ENCODE measurements at regions not wholly inside any gene's neighbourhood (a gene's known extent, or its start where the extent isn't known, plus 50 kb on each side); places are given as distances from the start of the nearest gene placed in this dataset.

DNA sequence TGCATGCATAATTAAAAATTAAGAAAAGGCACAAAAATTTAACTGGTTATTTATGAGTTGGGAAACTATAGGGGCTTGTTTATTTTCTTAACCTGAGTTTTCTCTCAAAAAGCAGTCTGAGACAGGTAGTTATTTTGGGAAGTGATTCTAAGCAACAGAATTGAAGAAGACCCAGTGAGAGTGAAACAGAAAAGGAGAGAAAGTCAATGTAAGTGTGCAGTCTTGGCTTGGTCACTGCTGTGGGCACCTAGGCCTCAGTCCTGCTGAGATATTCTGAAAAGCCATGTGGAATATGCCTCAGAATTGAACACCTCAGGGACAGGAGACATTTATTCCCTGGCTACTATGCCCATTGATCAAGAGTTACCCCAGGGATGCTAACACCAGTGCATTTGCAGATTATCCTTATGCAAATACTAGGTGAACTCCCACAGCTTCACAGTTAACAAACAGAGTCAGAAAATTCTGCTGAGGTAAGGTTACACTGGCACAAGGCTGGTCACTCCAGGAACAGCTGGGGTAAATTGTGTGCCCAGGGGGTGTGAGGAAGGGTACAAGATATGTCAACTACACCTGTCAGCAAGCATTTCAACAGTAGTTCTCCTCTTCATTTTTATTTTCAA, 222.7 kb downstream of the EFHB start:
- DNase-seq, result no peak

DNA sequence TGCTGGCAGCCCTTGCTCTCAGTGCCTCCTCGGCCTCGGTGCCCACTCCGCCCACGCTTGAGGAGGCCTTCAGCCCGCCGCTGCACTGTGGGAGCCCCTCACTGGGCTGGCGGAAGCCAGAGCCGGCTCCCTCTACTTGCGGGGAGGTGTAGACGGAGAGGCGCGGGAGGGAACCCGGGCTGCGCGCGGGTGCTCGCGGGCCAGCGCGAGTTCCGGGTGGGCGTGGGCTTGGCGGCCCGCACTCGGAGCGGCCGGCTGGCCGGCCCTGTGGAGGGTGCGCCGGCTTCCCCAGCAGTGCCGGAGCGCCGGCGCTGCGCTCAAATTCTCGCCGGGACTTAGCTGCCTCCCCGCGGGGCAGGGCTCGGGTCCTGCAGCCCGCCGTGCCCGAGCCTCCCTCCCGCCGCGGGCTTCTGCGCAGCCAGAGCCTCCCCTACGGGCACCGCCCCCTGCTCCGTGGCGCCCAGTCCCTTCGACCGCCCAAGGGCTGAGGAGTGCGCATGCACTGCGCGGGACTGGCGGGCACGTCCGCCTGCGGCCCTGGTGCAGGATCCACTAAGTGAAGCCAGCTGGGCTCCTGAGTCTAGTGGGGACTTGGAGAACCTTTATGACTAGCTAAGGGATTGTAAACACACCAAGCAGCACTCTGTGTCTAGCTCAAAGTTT, 231.5 kb downstream of the EFHB start:
- DNase-seq, result no peak

DNA sequence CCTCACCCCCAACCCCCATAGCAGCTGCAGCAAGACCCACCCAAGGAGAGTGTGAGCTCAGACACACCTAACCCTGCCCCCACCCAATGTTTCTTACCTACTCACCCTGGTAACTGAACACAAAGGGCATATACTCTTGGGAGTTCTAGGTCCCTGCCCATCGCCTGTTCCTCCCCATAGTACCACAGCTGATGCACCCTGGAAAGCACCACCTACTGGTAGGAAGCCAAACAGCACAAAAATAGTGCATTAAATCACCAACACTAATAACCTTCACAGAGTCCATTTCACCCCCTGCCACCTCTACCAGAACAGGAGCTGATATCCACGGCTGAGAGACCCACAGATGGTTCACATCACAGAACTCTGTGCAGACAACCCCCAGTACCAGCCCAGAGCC, 245.2 kb downstream of the EFHB start:
- no peak for DNase-seq

DNA sequence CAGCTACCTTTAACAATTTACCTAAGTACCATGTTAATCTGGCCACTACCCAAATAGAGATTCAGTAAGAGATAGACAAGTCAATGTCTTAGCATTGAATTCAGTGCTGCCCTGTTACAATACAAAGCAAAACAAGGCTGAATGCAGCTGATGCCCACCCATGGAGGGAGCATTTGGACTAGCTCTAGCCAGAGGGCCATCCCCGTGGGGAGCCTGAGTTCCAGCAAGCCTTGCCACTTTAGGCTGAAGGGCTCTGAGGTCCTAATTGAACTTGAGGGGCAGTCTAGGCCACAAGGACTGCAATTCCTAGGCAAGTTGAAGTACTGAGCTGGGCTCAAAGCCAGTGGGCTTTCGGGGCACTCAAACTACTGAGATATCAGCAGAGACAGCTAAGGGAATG, 265.9 kb downstream of the EFHB start:
- DNase-seq, result no peak

DNA sequence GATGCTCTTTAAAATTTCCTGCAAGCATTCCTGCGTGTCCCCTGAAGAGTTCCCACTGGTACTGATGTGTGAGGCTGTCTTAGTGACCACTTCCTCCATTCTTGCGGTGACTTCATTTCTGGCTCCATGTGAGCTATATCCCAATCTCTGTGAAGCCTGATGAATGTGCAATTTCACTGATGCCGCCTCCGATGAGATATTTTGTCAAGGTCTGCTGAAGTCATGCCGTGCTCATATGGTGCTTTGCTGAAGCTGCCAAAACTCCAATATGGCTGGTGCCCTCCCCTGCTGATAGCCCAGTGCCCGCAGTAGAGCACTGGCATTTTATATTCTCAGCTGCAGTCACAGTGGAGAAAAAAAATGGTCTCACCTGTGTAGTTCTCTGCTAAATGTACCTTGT, 271.5 kb downstream of the EFHB start:
- DNase-seq, result no peak

DNA sequence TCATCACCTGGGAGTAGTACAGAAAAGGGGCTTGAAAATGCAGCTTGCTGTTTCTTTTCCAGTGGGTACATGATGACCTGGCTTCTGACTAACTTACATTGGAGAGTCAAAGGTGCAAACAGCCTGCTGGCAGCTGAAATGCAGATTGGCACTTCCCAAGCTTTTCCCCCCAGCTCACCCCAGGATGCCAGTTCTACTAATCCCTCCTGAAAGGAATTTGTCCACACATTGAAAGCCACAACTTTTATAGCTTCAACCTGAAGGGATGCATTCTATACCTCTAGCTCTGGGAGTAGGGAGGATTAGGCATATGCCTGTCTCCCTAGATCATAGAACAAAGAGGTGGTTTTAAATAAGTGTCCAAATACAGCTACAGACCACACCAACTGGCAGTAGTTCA, 281.7 kb downstream of the EFHB start:
- no peak for DNase-seq

DNA sequence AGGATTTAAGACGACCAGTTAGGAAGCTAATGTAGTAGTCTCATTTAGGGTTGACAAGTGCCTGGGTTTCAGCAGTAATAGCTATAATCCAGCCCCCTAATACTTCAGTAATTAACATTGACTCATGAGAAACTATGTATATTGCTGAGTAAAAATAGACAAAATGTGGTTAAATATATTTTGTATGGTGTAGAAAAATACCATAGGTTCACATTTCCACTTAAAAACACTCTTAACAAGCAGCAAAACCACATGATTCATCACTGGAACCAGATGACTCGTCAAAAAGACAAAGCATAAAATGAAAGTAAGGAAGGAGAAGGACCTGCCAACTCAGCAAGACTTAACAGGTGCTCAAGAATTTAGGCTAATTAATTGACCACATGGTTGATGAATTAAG, 288.9 kb downstream of the EFHB start:
- DNase-seq, result no peak

DNA sequence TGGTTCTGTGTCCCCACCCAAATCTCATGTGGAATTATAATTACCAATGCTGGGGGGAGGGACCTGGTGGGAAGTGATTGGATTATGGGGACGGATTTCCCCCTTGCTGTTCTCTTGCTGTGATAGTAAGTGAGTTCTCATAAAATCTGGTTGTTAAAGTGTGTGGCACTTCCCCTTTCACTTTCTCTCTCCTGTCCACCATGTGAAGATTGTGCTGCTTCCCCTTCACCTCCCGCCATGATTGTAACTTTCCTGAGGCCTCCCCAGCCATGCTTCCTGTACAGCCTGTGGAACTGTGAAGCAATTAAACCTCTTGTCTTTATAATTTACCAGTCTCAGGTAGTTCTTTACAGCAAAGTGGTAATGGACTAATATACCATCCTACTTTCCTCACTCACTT, 289.6 kb downstream of the EFHB start:
- DNase-seq, result no peak

DNA sequence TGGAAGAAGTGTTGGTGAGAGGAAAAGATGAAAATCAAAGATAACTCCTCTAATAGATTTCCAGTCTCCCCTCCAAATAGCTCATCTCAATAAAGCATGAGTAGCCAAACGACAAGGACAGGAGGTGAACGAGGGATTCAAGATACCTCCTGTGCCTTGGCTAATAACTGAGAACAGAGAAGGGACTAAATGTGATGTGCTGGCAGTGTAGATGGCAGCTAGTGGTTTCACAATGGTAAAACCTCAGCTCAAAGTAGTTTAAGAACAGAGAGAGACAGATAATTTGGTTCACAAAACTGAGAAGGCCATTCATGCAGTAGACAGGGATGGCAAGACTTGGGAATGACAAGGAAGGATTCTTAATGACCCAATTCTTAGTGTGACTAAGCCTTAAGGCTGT, 292.6 kb downstream of the EFHB start:
- no peak for DNase-seq

DNA sequence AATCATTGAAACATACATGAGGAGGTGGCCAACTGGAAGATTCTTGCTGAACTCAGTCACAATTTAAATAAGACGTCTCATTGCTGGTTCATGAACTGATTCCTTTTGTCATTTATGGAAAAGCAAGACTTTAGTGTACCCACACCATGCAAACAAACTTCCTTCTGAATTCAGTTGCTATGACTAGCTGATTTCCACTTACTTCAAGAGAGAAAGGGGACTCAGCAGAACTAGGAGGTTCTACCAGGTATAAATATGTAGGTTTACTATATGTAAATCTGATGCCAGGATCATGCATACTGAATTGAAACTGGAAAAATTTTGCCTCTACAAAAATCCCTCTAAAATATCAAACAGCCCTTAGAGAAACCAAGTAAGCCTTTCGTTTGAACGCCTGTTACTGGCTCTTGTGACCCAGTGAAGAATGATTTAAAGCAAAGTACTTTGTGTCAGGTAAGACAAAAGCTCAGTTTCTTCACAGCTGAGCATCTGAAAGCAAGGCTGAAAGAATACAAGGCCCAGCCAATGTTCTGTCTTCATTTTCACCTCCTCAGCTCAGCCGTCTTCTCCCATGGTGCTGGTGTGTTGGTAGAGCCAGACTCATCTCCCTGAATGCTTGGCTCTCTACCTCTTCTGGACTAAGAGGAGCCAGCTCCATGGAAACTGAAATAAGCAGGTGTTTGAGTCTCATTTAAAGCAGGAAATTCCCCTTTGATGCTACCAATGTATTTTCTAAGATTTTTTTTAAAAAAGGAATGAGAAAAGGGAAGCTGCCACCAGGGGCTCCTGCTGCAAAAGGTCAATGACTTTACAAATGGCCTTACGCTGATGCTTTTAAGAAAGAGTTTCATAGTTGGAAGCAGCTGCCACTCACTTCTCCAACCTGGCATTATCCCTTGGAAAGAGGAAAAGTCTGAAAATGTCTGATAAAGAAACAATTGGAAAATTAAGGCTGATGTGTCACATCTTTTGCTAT, 301.6 kb downstream of the EFHB start:
- no peak for DNase-seq

DNA sequence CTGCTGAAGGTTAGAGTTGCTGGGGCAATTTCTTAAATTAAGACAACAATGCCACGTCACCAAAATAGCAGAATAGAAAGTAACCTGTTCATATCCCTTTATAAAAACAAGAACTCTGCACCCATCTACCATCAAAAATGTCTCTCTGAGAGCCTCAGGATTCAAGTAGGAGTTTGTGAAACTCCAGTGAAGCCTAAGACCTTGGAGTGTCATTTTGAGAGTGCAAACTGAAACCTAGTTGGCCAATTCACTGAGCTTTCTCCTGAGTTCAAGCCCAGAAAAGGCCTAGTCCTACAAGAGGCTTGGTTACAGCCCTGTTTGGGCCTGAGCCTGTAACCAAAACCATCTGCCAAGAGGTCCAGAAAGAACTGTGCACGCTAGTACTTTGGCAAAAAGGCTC, 335.1 kb downstream of the EFHB start:
- no peak for DNase-seq

DNA sequence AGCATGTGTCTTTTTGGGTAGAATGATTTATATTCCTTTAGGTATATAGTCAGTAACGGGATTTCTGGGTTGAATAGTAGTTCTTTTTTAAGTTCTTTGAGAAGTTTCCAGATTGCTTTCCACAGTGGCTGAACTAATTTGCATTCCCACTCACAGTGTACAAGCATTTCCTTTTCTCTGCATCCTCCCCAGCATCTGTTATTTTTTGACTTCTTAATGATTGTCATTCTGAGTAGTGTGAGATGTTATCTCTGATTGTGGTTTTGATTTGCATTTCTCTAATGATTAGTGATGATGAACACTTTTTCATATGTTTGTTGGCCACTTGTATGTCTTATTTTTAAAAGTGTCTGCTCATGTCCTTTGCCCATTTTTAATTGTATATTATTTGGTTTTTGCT, 337.6 kb downstream of the EFHB start:
- no peak for DNase-seq

DNA sequence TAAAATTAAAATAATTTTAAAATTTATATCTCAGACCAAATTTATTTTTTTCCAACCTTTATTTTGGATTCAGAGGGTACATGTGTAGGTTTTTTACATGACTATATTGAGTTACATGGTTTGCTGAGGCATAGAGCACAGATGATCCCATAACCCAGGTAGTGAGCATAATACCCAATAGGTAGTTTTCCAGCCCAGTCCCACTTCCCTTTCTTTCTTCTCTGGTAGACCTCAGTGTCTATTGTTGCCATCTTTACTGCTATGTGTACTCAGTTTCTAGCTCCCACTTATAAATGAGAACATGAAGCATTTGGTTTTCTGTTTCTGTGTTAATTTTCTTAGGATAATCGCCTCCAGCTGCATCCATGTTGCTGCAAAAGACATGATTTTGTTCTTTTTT, 338.1 kb downstream of the EFHB start:
- DNase-seq, result no peak

All from tongue (tissue), 1 donor.